Lower leg skin (tissue), 4 donors: ENCODE measurements at regions not wholly inside any gene's neighbourhood (a gene's known extent, or its start where the extent isn't known, plus 50 kb on each side); places are given as distances from the start of the nearest gene placed in this dataset.

Experiments
- DNase-seq, 2 donors: peaks; one replicate each; pipeline ENCODE4 v3.0.0-alpha.2; 2019; ENCODE audit warnings: low spot score in 2 of 2
- H3K4me3 ChIP-seq: fragments of 200-600 bp; sonication (generic); 2 replicates; pipeline ENCODE4 v1.5.1; 2017; ENCODE audit warnings: mild to moderate bottlenecking, low read depth; ENCODE audit not compliant: poor library complexity, severe bottlenecking
- POLR2A ChIP-seq, 2 donors: fragments of 450-650 bp; IDR thresholded peaks; one replicate each; pipeline ENCODE4 v1.6.1; 2016 to 2017; ENCODE audit warnings: antibody characterized with exemption in 2 of 2, mild to moderate bottlenecking in 1 of 2, moderate library complexity in 1 of 2
- WGBS, 2 donors: methylation state at CpG; one replicate each; pipeline ENCODE4 v1.1.5; 2018; 5-methylcytosine and 5-hydroxymethylcytosine counted together
- intact Hi-C: fragments of 100-400 bp; cut with DNase I; formaldehyde crosslinking; loops from one replicate; pipeline ENCODE4 v1.15.0; 2023; ENCODE audit warnings: low total_unique reads
- TF ChIP-seq, protein P1 (sequence below), 3 donors: fragments of 450-650 bp; IDR thresholded peaks; one replicate each; pipeline ENCODE4 v1.5.1; 2016; ENCODE audit warnings: antibody characterized with exemption in 3 of 3, mild to moderate bottlenecking in 3 of 3, moderate library complexity in 2 of 3

DNA sequence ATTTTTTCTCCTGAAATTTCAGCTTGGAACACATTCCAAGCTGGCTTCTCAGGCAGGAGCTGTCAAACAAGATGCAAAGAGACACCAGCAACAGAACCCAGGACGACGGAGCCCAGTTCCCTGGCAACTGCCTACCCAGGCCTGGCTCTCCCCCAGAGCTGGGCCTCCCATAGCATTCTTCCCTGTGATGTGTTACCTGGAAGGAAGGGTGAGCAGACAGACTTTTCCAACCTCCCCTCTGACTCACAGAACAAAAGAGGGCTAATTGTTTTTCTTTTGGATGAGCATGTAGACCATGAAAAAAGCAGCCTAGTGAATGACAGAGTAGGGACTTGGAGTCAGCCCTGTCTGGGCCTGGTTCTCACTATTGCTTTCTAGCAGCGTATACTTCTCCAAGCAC is 55.3 kb upstream of the BMAL1 start:
- 53 to 75% methylated on average over 3 of the region's 3 CpGs for WGBS, 2 donors
- intact Hi-C loops: no loop called here
- TF ChIP-seq, protein P1, sequence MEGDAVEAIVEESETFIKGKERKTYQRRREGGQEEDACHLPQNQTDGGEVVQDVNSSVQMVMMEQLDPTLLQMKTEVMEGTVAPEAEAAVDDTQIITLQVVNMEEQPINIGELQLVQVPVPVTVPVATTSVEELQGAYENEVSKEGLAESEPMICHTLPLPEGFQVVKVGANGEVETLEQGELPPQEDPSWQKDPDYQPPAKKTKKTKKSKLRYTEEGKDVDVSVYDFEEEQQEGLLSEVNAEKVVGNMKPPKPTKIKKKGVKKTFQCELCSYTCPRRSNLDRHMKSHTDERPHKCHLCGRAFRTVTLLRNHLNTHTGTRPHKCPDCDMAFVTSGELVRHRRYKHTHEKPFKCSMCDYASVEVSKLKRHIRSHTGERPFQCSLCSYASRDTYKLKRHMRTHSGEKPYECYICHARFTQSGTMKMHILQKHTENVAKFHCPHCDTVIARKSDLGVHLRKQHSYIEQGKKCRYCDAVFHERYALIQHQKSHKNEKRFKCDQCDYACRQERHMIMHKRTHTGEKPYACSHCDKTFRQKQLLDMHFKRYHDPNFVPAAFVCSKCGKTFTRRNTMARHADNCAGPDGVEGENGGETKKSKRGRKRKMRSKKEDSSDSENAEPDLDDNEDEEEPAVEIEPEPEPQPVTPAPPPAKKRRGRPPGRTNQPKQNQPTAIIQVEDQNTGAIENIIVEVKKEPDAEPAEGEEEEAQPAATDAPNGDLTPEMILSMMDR (IDR thresholded peaks at IDR 0.05): no peak
- TF ChIP-seq POLR2A (IDR thresholded peaks at IDR 0.05): no peak
- no peak for DNase-seq
- no peak overlapping the region for H3K4me3 ChIP-seq

DNA sequence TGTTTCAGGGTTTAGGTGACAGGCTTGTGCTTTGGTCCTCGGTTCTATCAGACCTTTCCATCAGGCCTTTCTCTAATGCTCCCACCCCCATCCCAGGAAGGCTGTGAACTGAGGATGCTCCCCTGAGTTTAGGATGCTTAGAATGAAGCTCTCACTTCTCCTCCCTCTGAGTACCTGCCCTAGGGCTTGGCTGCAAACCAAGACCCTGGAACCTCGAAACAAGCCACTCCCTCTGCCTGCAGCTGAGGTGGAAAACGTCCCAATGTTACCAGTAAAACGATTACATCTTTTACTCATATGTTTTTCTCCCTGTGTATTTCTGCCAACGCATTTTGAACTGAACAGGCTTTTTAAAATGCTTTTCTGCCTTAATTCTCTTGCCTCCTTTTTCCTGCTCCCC is 54.5 kb upstream of the BMAL1 start:
- DNase-seq: no peak
- TF ChIP-seq, protein P1 (IDR thresholded peaks at IDR 0.05): no peak
- TF ChIP-seq POLR2A (IDR thresholded peaks at IDR 0.05): no peak
- intact Hi-C loops: no loop called here
- no peak overlapping the region for H3K4me3 ChIP-seq
- whole genome bisulfite sequencing, 2 donors: 35 to 38% methylated on average over 5 of the region's 5 CpGs

GRCh38 chr11:13224324-13224723 is 53.3 kb upstream of the BMAL1 start:
- no peak for TF ChIP-seq POLR2A (IDR thresholded peaks at IDR 0.05)
- TF ChIP-seq, protein P1 (IDR thresholded peaks at IDR 0.05): no peak
- no peak for DNase-seq
- WGBS, 2 donors: 79 to 100% methylated on average over 1 of the region's 1 CpG
- no peak overlapping the region for H3K4me3 ChIP-seq
- intact Hi-C loops: no loop called here

GRCh38 chr11:13225038-13226001 is 52.3 kb upstream of the BMAL1 start:
- intact Hi-C loops: loop anchor here (5.0 kb wide), 1 partner anchor 1768 kb away; no protein-coding TSS in a partner anchor
- no peak for DNase-seq
- 87 to 92% methylated on average over 10 of the region's 10 CpGs for WGBS, 2 donors
- H3K4me3 ChIP-seq: no peak overlapping the region
- TF ChIP-seq, protein P1 (IDR thresholded peaks at IDR 0.05): no peak
- no peak for TF ChIP-seq POLR2A (IDR thresholded peaks at IDR 0.05)

DNA sequence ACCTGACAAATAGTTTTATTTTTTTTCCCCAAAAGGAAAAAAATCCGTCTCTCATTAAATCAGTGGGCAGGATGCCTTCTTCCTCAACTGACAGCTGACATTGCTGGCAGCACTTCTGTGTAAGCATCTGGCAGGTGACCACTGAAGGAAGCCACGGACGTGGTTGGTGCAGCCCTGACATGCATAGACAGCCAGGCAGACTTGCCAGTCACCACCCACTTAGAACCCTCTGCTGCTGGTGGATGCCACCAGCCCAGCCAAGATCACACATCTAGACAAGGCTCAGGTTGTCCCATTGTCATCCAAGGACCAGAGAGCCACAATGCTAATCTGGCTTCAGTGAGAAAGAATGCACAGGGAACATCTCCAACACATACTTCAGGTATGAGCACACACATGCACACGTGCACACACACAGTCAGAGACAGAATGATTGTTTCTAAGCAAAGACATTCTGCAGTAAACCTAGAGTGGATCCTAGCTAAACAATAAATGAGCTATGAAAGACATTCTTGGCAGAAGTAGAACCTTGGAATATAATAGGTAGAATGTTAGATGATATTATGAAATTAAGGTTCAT is 49.8 kb upstream of the BMAL1 start:
- intact Hi-C loops: loop anchor here (5.0 kb wide), 1 partner anchor 1770 kb away; no protein-coding TSS in a partner anchor
- no peak for TF ChIP-seq POLR2A (IDR thresholded peaks at IDR 0.05)
- TF ChIP-seq, protein P1 (IDR thresholded peaks at IDR 0.05): no peak
- DNase-seq: no peak
- no peak overlapping the region for H3K4me3 ChIP-seq
- 30 to 38% methylated on average over 4 of the region's 4 CpGs for WGBS, 2 donors
